Liver (tissue), 3 donors: ENCODE measurements at regions not wholly inside any gene's neighbourhood (a gene's known extent, or its start where the extent isn't known, plus 50 kb on each side); places are given as distances from the start of the nearest gene placed in this dataset.

Source experiments
- ATF3 ChIP-seq: IDR thresholded peaks from 2 replicates; pipeline ENCODE4 v1.6.1; 2016; ENCODE audit warnings: antibody characterized with exemption
- CTCF ChIP-seq: fragments of 150-350 bp; IDR thresholded peaks from 2 replicates; pipeline ENCODE4 v1.5.1; 2017; ENCODE audit warnings: improper control_type of control experiment, low read depth, low read length; ENCODE audit not compliant: missing input control
- EGR1 ChIP-seq, 2 donors: IDR thresholded peaks; 2 replicates each; pipeline ENCODE4 v1.6.1; 2016 to 2018; ENCODE audit warnings: antibody characterized with exemption in 2 of 2, low read depth in 2 of 2
- GABPA ChIP-seq, 2 donors: IDR thresholded peaks in 1 of 2; conservative IDR thresholded peaks in 1 of 2; 2 replicates each; pipeline ENCODE4 v1.6.1; 2016; ENCODE audit warnings: antibody characterized with exemption in 2 of 2, mild to moderate bottlenecking in 1 of 2, moderate library complexity in 1 of 2
- TAF1 ChIP-seq: conservative IDR thresholded peaks from 2 replicates; pipeline ENCODE4 v1.6.1; 2016; ENCODE audit warnings: antibody characterized with exemption, mild to moderate bottlenecking
- YY1 ChIP-seq: IDR thresholded peaks from 2 replicates; pipeline ENCODE4 v1.6.1; 2016; ENCODE audit warnings: antibody characterized with exemption, mild to moderate bottlenecking
- donor health status: healthy.
- donor health status: healthy.

DNA sequence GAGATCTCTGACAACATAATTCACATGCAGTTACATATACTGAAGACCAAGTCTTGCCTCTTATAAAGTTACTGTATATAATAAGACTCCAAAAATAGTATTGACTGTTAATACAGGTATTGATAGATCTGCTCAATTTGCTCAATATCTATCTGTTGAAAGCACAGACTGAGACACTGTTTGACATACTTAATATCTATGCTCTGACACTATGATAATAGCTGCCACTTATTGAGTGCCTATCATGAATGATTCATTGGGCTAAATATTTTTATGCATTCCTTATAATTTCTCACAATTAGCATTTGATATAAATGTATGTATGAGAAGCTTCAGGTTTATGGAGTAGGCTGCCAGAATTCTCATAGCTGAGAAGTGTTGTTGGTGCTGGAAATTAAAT is 1600.9 kb upstream of the IGFBP7 start:
- no peak for TF ChIP-seq CTCF
- TF ChIP-seq TAF1 = no peak
- TF ChIP-seq ATF3 = no peak
- no peak for TF ChIP-seq YY1
- no peak for TF ChIP-seq GABPA (IDR thresholded peaks at IDR 0.05 in 1 of 2, conservative IDR thresholded peaks at IDR 0.05 in 1 of 2)
- no peak for TF ChIP-seq EGR1 (IDR thresholded peaks at IDR 0.05; ENCODE audit: low read depth in 2 of 2)
